ENCODE measurements at regions not wholly inside any gene's neighbourhood (a gene's known extent, or its start where the extent isn't known, plus 50 kb on each side); places are given as distances from the start of the nearest gene placed in this dataset.

DNA sequence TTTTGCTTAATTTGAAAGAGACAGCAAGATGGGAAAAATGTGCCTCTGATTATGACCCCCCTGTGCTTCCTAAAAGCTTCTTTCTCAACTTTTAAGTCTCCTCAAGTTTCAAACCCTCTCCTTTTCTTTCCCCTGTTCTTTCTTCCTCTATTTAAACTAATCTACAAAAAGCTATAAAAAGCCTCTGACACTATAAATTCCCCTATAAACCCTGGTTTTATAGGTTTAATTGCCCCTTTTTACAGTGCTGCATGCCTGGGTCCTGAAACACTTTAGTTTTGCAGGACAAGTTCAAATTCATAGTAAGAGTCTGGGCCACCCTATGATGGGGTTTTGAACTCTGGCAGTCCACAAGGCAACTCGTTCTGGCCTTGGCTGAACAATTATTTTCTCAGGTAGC lies 510.9 kb upstream of the TBX3 start:
- Mint-ChIP-seq H3K4me1 (ENCODE audit: low read depth, unreplicated experiment) (no peaks in the 10 kb centered on the region), H3K27ac (ENCODE audit: unreplicated experiment) (no peak overlapping the region), H3K36me3 (ENCODE audit: insufficient read depth, unreplicated experiment) (no peaks in the 10 kb centered on the region), H3K9me3 (ENCODE audit: low read depth, unreplicated experiment) (peaks cover 22% of the 10 kb centered on the region), H3K27me3 (ENCODE audit: unreplicated experiment) (no peaks in the 10 kb centered on the region), H3K4me3 (ENCODE audit: low read depth, unreplicated experiment) (no peak overlapping the region)
- TF ChIP-seq, protein P1, sequence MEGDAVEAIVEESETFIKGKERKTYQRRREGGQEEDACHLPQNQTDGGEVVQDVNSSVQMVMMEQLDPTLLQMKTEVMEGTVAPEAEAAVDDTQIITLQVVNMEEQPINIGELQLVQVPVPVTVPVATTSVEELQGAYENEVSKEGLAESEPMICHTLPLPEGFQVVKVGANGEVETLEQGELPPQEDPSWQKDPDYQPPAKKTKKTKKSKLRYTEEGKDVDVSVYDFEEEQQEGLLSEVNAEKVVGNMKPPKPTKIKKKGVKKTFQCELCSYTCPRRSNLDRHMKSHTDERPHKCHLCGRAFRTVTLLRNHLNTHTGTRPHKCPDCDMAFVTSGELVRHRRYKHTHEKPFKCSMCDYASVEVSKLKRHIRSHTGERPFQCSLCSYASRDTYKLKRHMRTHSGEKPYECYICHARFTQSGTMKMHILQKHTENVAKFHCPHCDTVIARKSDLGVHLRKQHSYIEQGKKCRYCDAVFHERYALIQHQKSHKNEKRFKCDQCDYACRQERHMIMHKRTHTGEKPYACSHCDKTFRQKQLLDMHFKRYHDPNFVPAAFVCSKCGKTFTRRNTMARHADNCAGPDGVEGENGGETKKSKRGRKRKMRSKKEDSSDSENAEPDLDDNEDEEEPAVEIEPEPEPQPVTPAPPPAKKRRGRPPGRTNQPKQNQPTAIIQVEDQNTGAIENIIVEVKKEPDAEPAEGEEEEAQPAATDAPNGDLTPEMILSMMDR (IDR thresholded peaks at IDR 0.05; ENCODE audit: unreplicated experiment) = no peak
- intact Hi-C loops (cut with micrococcal nuclease; ENCODE audit: unreplicated experiment) = no loop called here
- CTCF ChIA-PET = interaction anchor here (0.5 kb wide), 1 partner anchor 11 kb away, joined by 3 read pairs; no protein-coding TSS in a partner anchor
- no TSS peak for BruUV-seq (replicated peaks)
- DNase-seq = no peak

DNA sequence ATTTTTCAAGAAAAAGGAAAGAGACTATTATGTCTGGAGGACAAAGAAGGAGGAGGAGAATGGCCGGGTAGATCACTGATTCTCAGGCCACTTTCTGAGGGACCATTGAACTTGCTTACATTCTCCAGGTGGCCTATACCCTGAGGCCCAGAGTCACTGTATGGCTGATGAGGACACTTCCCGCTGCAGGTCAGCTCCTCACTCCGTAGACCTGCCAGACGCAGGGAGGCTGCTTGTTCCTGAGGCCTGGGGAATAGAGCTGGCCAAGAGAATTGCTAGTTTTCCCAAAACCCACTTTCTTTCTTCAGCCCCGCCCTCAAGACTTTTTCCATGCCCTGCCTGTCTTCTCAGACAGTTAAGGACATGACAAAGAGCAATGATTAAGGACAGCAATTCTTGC lies 510.5 kb upstream of the TBX3 start:
- intact Hi-C loops (cut with micrococcal nuclease; ENCODE audit: unreplicated experiment) = no loop called here
- BruUV-seq (replicated peaks) = no TSS peak
- no peak for DNase-seq
- CTCF ChIA-PET = interaction anchor here (0.5 kb wide), 1 partner anchor 11 kb away, joined by 3 read pairs; no protein-coding TSS in a partner anchor
- Mint-ChIP-seq H3K36me3 (ENCODE audit: insufficient read depth, unreplicated experiment) (no peaks in the 10 kb centered on the region), H3K4me1 (ENCODE audit: low read depth, unreplicated experiment) (no peaks in the 10 kb centered on the region), H3K9me3 (ENCODE audit: low read depth, unreplicated experiment) (peaks cover 21% of the 10 kb centered on the region), H3K4me3 (ENCODE audit: low read depth, unreplicated experiment) (no peak overlapping the region), H3K27me3 (ENCODE audit: unreplicated experiment) (no peaks in the 10 kb centered on the region), H3K27ac (ENCODE audit: unreplicated experiment) (no peak overlapping the region)
- TF ChIP-seq, protein P1 (IDR thresholded peaks at IDR 0.05; ENCODE audit: unreplicated experiment) = no peak

DNA sequence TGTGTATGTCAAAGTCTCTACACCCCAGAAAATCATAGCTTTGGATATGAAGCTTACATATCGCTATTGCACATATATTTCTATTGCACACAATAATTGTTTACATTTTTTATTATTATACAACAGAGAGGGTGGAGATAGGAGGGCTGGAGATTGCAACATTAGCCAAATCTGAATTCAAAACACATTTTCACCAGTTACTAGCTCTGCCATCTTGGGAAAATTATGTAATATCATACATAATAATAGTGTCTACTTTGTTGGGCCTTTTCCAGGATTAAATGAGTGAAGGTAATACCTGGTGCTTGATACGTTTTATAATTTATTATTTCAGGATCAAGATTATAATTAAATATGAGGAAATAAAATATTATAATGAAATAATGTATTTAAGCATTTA lies 507.4 kb upstream of the TBX3 start:
- intact Hi-C loops (cut with micrococcal nuclease; ENCODE audit: unreplicated experiment) = no loop called here
- Mint-ChIP-seq H3K9me3 (ENCODE audit: low read depth, unreplicated experiment) (peaks cover 16% of the 10 kb centered on the region), H3K27me3 (ENCODE audit: unreplicated experiment) (no peaks in the 10 kb centered on the region), H3K36me3 (ENCODE audit: insufficient read depth, unreplicated experiment) (no peaks in the 10 kb centered on the region), H3K27ac (ENCODE audit: unreplicated experiment) (no peak overlapping the region), H3K4me1 (ENCODE audit: low read depth, unreplicated experiment) (no peaks in the 10 kb centered on the region), H3K4me3 (ENCODE audit: low read depth, unreplicated experiment) (no peak overlapping the region)
- no peak for DNase-seq
- no TSS peak for BruUV-seq (replicated peaks)
- CTCF ChIA-PET = interaction anchor here (0.7 kb wide), 1 partner anchor 174 kb away, joined by 3 read pairs; no protein-coding TSS in a partner anchor
- TF ChIP-seq, protein P1 (IDR thresholded peaks at IDR 0.05; ENCODE audit: unreplicated experiment) = no peak

DNA sequence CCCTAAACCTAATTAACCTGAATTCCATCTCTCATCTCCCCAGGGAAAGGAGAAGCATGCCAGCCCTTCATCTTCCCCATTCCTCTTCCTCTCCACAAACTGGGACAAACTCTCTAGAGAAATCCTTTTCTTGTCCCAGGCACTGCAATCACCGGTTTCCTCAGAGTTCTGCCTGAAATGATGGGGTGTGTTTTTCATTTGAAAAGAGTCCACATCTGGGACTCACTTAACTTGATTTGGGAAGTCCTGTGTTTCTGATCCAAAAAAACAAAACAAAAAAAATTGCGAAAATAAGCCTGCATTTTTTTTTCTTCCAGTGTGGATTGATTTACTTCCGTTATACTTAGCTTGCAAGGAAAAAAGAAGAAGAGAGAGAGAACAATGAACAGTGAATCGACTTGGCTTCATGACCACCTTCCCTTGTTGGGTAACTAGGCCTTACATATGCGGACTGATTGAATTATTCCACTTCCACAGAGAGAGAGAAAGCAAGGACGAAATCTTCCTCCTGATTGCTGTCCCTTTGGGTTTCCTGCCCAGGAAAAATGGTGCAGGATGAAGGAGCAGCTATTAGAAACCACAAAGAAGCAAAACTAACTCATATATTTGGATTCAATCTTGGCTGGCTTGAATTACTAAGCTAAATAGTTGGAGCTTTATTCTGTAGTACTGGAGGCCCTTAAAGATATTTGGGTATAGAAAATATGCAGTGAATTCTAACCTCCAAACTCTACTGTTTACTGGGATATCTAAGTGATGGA lies 506.2 kb upstream of the TBX3 start:
- no peaks in the 10 kb centered on the region for H3K36me3 Mint-ChIP-seq (ENCODE audit: insufficient read depth, unreplicated experiment)
- intact Hi-C loops (cut with micrococcal nuclease; ENCODE audit: unreplicated experiment) = no loop called here
- peaks cover 12% of the 10 kb centered on the region for H3K9me3 Mint-ChIP-seq (ENCODE audit: low read depth, unreplicated experiment)
- no peak overlapping the region for H3K27ac Mint-ChIP-seq (ENCODE audit: unreplicated experiment)
- H3K4me3 Mint-ChIP-seq (ENCODE audit: low read depth, unreplicated experiment) = no peak overlapping the region
- H3K4me1 Mint-ChIP-seq (ENCODE audit: low read depth, unreplicated experiment) = no peaks in the 10 kb centered on the region
- CTCF ChIA-PET = interaction anchor here (0.6 kb wide), 1 partner anchor 522 kb away, joined by 7 read pairs; no protein-coding TSS in a partner anchor
- DNase-seq = no peak
- TF ChIP-seq, protein P1 (IDR thresholded peaks at IDR 0.05; ENCODE audit: unreplicated experiment) = no peak
- H3K27me3 Mint-ChIP-seq (ENCODE audit: unreplicated experiment) = no peaks in the 10 kb centered on the region
- BruUV-seq (replicated peaks) = no TSS peak

Data from Calu3 (cell line).